DMS79 (cell line): ENCODE measurements at regions not wholly inside any gene's neighbourhood (a gene's known extent, or its start where the extent isn't known, plus 50 kb on each side); places are given as distances from the start of the nearest gene placed in this dataset.

Source experiments
- DNase-seq: peaks from one replicate; lab custom pipeline; 2025; lab: John Stamatoyannopoulos, UW

GRCh38 chr2:19600506-19600905 is 242.1 kb upstream of the OSR1 start:
- DNase-seq: no peak

DNA sequence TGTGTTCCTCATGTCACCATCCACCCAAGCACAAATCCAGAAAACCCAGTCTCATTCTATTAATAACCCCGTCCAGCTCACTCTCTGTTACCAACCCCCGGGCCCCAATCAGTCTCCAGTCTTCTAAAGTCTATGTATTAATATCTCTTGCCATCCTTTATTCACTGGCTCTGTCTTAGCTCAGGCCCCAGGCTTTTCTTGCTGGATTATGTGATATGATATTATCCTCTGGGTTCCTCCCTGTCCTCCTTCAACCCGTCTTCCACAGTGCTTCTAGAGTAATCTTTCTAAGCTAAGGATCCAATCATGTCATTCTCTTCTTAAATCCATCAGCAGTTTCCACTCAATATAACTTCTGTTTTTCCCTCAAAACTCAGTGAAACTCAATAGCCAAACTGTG is 240.5 kb upstream of the OSR1 start:
- DNase-seq: no peak

DNA sequence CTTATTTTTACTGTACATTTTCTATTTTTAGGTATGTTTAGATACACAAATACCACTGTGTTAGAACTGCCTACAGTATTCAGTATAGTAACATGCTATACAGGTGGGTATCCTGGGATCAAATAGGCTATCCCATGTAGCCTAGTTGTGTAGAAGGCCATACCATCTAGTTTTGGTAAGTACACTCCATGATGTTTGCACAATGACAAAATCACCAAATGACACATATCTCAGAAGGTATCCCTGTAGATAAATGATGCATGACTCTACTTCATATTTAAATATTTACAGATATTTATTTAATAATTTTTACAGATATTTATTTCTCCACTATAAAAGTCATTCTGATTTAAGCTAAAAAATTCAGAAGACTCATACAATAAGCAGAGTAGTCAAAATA is 233.8 kb upstream of the OSR1 start:
- DNase-seq: no peak

DNA sequence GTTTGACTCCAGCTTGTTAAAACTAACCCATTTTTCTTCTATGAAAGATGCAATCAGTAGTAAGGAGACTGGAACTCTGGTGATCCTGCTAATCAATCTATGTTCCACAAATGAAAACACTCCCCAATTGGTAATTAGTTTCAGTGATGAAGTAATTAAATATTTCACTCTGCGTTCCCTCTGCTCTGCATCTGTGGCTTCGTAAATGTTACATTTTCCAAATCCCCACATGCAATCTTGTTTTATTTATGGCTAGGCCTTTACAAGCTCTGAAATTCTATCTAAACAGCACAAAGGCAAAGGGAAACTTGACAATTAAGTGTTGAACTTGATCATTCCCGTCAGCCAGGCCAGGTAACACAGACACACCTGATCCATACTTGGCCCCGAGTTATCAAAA is 231.4 kb upstream of the OSR1 start:
- no peak for DNase-seq

DNA sequence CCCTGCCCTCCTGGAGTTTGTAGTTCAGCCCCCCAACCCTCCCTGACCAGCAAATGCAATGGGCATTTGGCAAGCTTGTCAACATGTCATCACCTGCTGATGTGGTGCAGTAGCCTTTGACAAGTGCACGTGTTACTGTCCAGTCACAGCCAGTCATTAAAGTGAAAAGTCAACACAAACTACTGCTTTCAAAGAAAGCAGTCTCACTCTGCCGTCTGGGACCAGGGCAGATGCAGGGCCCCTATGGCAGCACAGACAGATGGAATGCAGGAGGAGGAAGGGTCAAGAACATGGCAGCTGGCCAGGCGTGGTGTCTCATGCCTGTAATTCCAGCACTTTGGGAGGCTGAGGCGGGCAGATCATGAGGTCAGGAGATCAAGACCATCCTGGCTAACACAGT is 222.4 kb upstream of the OSR1 start:
- no peak for DNase-seq

GRCh38 chr2:19580264-19580663 is 221.8 kb upstream of the OSR1 start:
- DNase-seq: no peak

GRCh38 chr2:19579461-19579860 is 221.0 kb upstream of the OSR1 start:
- no peak for DNase-seq

DNA sequence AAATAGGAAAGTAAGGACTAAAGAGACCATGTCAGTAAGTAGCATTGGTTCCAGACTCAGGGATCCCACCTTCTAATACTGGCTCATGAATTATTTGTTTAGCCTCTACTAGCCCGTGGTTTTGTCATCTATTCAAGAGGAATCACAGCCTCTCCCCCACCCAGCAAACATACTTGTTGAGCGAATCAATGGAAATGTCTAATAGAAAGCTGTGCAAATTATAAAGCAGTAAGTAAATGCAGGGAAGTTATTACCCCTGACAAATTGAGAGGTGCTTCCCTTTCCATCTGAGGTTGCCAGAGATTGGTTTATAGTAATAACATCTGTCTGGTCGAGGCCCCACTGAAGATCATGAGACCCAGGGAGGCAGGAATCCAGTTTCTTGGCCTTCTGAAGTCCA is 219.3 kb upstream of the OSR1 start:
- DNase-seq: no peak

DNA sequence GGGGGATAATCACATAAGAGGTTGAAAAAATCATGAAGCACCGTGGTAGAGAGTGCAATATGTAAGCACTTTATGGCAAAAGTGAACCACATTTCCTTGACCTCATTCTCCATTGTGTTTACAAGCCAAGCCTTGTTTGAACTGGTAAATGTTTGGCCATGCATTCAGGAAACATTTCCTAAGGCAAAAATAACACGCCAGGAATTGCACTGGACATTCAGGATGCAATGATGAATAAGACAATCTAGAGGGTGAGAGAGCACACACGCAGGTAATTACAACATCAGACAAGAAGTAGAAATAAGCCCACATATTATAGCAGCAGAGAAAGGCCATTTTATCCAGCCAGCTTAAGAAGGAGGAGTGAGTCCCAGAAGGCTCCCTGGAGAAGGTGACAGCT is 218.0 kb upstream of the OSR1 start:
- DNase-seq: no peak

DNA sequence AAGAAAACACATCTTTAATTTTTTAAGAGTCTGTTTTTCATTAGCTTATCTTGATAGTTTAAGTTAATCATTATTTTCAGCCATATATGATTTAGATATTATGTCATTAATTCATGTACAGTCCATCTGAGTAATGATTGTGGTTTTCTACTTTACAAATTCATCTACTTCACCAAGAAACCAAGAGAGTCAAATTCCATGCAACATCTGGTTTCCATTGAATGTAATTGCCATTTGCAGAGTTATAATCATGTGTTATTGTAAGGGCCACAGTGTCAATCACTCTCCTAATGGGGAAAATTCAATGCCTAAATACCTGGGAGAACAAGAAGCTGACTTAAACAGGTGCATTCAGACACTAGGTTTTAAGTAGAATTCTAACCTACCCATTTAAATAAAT is 217.2 kb upstream of the OSR1 start:
- DNase-seq: no peak

GRCh38 chr2:19574778-19575260 is 216.4 kb upstream of the OSR1 start:
- DNase-seq: no peak

DNA sequence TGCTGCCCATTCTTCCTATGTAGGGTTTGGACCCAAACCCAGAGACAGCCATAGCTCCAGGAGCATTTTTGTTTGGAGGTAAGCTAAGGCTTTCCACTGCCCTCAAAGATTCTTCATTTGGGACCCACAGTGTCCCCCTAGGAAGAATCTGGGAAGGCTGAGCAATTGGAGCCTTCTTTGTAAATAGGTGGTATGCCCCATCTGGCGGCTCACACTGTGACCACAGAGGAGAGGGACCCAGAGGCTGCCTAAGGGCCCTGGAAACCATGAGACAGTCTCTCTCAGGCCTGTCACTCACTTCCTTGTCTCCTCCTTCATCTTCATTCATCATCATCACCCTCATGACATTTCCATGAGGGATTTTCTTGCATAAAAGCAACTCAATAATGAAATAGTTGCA is 215.4 kb upstream of the OSR1 start:
- no peak for DNase-seq

- DNase-seq: no peak
These were observed 213.3 kb upstream of the OSR1 start for GRCh38 chr2:19571773-19572172.

DNA sequence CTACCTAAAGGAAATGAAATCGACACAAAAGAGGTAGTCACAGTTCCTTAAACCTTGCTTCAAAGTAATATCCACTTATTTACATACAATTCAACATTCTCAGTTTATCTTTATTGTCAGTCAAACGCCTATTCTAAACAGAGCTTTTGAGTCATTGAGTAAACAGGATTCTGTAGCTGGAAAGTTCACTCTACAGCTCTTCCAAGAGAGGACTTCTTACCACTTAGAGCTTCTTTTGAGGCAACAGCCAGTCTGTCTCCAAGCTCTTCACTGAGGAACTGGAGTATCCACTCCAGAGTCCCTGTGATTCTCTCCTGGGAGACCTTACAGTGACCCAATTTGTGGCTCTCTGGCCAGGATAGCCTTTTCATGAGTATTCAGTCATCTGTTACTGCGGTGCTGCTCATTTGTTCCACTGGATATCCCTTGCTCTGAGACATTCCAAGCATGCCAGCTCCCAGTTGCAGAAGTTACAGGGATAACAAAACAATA is 210.9 kb upstream of the OSR1 start:
- no peak for DNase-seq

DNA sequence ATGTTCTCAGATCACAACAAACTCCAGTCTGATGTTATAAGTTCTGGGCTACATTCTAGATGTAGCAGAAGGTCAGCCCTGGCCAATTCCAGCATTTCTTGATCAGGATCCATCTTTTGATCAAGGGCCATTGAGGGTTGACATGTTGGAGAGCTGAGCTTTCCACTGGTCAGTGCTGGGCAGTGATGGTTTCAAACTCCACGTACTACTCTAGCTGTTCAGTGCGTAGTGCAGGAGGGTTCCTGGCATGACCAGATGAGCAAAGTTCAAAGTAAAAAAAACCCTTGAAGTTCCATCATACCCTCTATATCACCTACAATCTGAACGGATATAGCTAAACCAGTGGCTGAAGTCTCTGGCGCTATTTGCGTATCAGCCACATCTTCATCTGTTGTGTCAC is 210.4 kb upstream of the OSR1 start:
- DNase-seq: no peak

DNA sequence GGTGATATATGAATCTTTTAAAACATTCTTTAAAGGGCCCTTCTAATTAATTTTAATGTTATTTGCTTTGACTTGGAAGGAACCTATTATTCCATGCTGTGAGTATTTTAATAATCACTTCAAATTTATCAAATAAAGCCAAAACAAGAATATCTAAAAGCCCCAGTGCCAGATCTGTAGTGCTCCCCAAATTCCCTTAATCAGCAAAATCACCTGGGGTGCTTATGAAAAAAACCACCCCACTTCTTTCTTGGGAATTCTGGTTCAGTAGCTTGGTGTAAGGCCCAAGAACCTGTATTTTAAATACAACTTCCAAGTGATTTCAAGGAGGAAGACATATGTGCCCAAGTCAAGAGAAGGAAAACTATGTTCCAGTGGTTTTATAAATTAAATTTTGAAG is 202.4 kb upstream of the OSR1 start:
- no peak for DNase-seq

GRCh38 chr2:19559596-19560240 is 201.3 kb upstream of the OSR1 start:
- DNase-seq: no peak

GRCh38 chr2:19556648-19557047 is 198.2 kb upstream of the OSR1 start:
- DNase-seq: no peak

- DNase-seq: no peak
These were observed 196.1 kb upstream of the OSR1 start for GRCh38 chr2:19554520-19554919.

DNA sequence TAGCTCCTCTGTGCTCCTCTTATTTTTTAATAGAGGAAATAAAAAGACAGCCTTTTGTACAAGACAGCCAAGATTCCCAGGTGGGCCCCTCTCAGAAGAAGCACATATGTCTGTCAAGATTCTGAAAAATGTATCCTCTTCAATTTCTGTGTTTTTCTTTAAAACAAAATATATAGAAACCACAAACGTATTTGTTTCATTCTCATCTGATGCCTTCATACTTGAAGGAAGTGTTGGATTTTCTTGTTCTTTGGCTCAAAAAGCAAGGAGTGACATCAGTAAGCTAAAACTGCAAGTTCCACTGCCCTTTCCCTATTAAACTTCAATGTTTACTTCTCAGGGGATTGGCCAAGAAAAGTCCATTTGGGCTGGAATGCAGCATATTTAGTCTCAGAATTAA is 193.8 kb upstream of the OSR1 start:
- no peak for DNase-seq

DNA sequence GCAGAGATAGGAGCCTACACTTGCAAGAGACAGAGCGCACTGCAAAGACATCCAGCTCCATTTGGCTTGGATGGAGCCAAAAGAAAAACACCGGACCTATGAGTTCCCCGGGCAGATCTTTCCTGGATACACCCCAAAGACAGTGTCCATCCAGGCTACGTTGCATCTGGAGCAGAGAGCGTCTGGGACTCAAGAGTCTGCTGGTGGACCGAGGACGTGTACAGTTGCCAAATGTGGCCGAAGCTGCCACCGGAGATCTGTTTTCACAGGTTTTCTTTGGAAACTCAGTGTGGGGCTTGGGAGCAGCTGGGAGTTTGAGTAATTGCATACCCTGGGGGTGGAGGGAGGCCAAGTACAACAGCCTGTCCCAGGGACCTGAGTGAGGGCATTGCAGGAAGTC is 192.3 kb upstream of the OSR1 start:
- no peak for DNase-seq

DNA sequence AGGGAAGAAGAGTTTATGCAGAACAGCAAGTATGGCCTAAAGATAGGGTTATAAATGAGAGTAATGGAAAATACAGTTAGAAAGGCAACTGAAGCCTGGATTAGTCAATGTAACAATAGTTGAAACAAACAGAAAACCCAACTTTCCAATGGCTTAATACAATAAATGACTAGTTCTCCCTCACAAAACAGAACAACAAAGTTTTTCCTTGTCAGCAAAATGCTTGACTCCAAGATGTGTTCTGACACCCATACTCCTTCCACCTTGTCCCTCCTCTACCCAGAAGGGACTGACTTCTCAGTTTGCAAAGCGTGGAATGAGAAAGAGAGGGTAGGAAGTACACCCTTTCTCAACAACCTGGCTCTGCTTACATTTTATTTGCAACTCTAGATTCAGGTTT is 191.4 kb upstream of the OSR1 start:
- no peak for DNase-seq

- DNase-seq: no peak
These were observed 189.7 kb upstream of the OSR1 start for GRCh38 chr2:19548116-19548515.

DNA sequence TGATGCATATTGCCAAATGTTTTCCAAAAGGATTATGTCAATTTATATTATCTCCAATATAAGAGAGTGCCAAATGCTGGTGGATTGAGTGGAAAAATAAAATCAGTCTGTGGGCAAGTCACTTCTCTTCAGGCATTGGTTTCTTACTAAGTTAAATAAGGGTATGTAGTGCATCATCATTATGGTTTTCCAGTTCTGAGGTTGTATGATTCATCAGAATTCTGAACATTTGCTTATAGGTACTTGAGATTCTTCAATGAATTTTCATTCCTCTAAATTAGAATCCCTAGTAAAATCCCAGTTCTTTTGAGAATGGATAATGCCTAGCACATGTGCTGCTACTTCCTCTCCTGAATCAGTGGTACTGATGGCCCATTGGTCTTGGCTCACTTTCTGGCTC is 188.9 kb upstream of the OSR1 start:
- DNase-seq: no peak

DNA sequence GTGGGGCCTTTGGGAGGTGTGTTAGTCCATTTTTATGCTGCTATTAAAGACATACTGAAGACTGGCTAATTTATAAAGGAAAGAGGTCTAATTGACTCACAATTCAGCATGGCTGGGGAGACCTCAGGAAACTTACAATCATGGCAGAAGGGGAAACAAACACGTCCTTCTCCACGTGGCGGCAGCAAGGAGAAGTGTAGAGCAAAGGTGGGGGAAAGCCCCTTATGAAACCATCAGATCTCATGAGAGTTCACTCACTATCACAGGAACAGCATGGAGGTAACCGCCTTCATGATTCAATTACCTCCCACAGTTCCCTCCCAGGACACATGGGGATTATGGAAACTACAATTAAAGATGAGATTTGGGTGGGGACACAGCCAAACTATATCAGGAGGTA is 187.1 kb upstream of the OSR1 start:
- no peak for DNase-seq
